HG02970 (cell line): ENCODE measurements at regions not wholly inside any gene's neighbourhood (a gene's known extent, or its start where the extent isn't known, plus 50 kb on each side); places are given as distances from the start of the nearest gene placed in this dataset.
"Not testable (repeated sequence)": the region's sequence is repeated elsewhere in the genome, so short reads cannot be mapped to it uniquely, and the experiment has no call there.

Experiments
- ATAC-seq: cut with Tn5 transposase; IDR thresholded peaks from one replicate; pipeline ENCODE4 v1.9.1; 2021; ENCODE audit warnings: mild to moderate bottlenecking, moderate library complexity, moderate number of reproducible peaks; ENCODE audit not compliant: unreplicated experiment, low FRiP score

GRCh38 chr5:125215593-125215992, 469.2 kb upstream of the ZNF608 start:
- ATAC-seq = no peak

- ATAC-seq = no peak
Measured at GRCh38 chr5:125219710-125220109, 473.3 kb upstream of the ZNF608 start.

- no peak for ATAC-seq
Measured at GRCh38 chr5:125220284-125220683, 473.8 kb upstream of the ZNF608 start.

- ATAC-seq = no peak
Measured at GRCh38 chr5:125222597-125223240, 476.3 kb upstream of the ZNF608 start.

- ATAC-seq = no peak
Measured at GRCh38 chr5:125225424-125225823, 479.0 kb upstream of the ZNF608 start.

- ATAC-seq = no peak
Measured at GRCh38 chr5:125226825-125227224, 480.4 kb upstream of the ZNF608 start.

GRCh38 chr5:125227333-125228095, 481.1 kb upstream of the ZNF608 start:
- no peak for ATAC-seq

- no peak for ATAC-seq
Measured at GRCh38 chr5:125228363-125229070, 482.1 kb upstream of the ZNF608 start.

GRCh38 chr5:125229556-125229955, 483.1 kb upstream of the ZNF608 start:
- ATAC-seq = no peak

GRCh38 chr5:125232779-125233230, 486.4 kb upstream of the ZNF608 start:
- ATAC-seq = no peak

GRCh38 chr5:125233944-125234343, 487.5 kb upstream of the ZNF608 start:
- ATAC-seq = no peak

- no peak for ATAC-seq
Measured at GRCh38 chr5:125236007-125236406, 489.6 kb upstream of the ZNF608 start.

- no peak for ATAC-seq
Measured at GRCh38 chr5:125236981-125237380, 490.5 kb upstream of the ZNF608 start.

GRCh38 chr5:125244531-125244930, 498.1 kb upstream of the ZNF608 start:
- ATAC-seq = no peak

- ATAC-seq = no peak
Measured at GRCh38 chr5:125245216-125245615, 498.8 kb upstream of the ZNF608 start.

- no peak for ATAC-seq
Measured at GRCh38 chr5:125249400-125249799, 503.0 kb upstream of the ZNF608 start.

GRCh38 chr5:125251703-125252102, 505.3 kb upstream of the ZNF608 start:
- no peak for ATAC-seq

GRCh38 chr5:125253634-125254033, 507.2 kb upstream of the ZNF608 start:
- not testable (repeated sequence) for ATAC-seq

GRCh38 chr5:125254267-125254666, 507.8 kb upstream of the ZNF608 start:
- no peak for ATAC-seq

- no peak for ATAC-seq
Measured at GRCh38 chr5:125256296-125256695, 509.9 kb upstream of the ZNF608 start.
